H1 (cell line): ENCODE measurements at regions not wholly inside any gene's neighbourhood (a gene's known extent, or its start where the extent isn't known, plus 50 kb on each side); places are given as distances from the start of the nearest gene placed in this dataset.

Experiments
- CHD2 ChIP-seq: IDR thresholded peaks from 2 replicates; pipeline ENCODE4 v1.6.1; 2012; ENCODE audit warnings: low read length, improper control_type of control experiment
- CTCF ChIP-seq, 3 experiments: IDR thresholded peaks; 1 replicate in 2 of 3; 2 replicates in 1 of 3; pipeline versions ENCODE4 v1.5.1 to v1.6.1; 2011; ENCODE audit warnings: low read length in 3 of 3, mild to moderate bottlenecking in 3 of 3, inconsistent platforms in 2 of 3, low read depth in 1 of 3, moderate library complexity in 1 of 3; ENCODE audit not compliant: insufficient read depth in 1 of 3; ENCODE audit errors: control extremely low read depth in 1 of 3
- EZH2 ChIP-seq: fragments of 200-600 bp; sonication (generic); IDR thresholded peaks from 2 replicates; pipeline ENCODE4 v1.7.1; 2012; ENCODE audit warnings: low read depth, mild to moderate bottlenecking, moderate library complexity, low read length, inconsistent platforms; ENCODE audit not compliant: severe bottlenecking
- MAFK ChIP-seq: IDR thresholded peaks from 2 replicates; pipeline ENCODE4 v1.6.1; 2012; ENCODE audit warnings: low read depth, mild to moderate bottlenecking, improper control_type of control experiment, low read length
- POLR2AphosphoS5 ChIP-seq: IDR thresholded peaks from 2 replicates; pipeline ENCODE4 v1.6.1; 2011; ENCODE audit warnings: low read depth, low read length

- TF ChIP-seq CHD2 = no peak
- no peak for TF ChIP-seq CTCF (IDR thresholded peaks at IDR 0.05; ENCODE audit: control extremely low read depth in 1 of 3, insufficient read depth in 1 of 3, low read depth in 1 of 3, low read length in 3 of 3)
- TF ChIP-seq POLR2AphosphoS5 = no peak
- TF ChIP-seq EZH2 = no peak
- TF ChIP-seq MAFK = no peak
These were observed 405.7 kb downstream of the AASDHPPT start for GRCh38 chr11:106482917-106483785.
